ENCODE measurements at regions not wholly inside any gene's neighbourhood (a gene's known extent, or its start where the extent isn't known, plus 50 kb on each side); places are given as distances from the start of the nearest gene placed in this dataset.
"Not testable (repeated sequence)": the region's sequence is repeated elsewhere in the genome, so short reads cannot be mapped to it uniquely, and the experiment has no call there.

GRCh38 chr15:66635006-66635405, 67.0 kb upstream of the SMAD6 start:
- H3K4me3 ChIP-seq (ENCODE audit: low read depth, low read length), result no peak overlapping the region
- TF ChIP-seq CTCF (IDR thresholded peaks at IDR 0.05; ENCODE audit: low read depth, low read length), result no peak
- DNase-seq (ENCODE audit: low read depth, low spot score), result no peak
- in situ Hi-C loops (cut with HindIII; ENCODE audit: low sequenced_read_pairs), result no loop called here

- no peak for TF ChIP-seq CTCF (IDR thresholded peaks at IDR 0.05; ENCODE audit: low read depth, low read length)
- no peak for DNase-seq (ENCODE audit: low read depth, low spot score)
- in situ Hi-C loops (cut with HindIII; ENCODE audit: low sequenced_read_pairs), result no loop called here
- no peak overlapping the region for H3K4me3 ChIP-seq (ENCODE audit: low read depth, low read length)
These were observed 66.2 kb upstream of the SMAD6 start for GRCh38 chr15:66635817-66636216.

GRCh38 chr15:66637044-66637443, 65.0 kb upstream of the SMAD6 start:
- H3K4me3 ChIP-seq (ENCODE audit: low read depth, low read length); DNase-seq (ENCODE audit: low read depth, low spot score); in situ Hi-C loops (cut with HindIII; ENCODE audit: low sequenced_read_pairs): not testable (repeated sequence)

- TF ChIP-seq CTCF (IDR thresholded peaks at IDR 0.05; ENCODE audit: low read depth, low read length), result no peak
- DNase-seq (ENCODE audit: low read depth, low spot score), result no peak
- no peak overlapping the region for H3K4me3 ChIP-seq (ENCODE audit: low read depth, low read length)
- in situ Hi-C loops (cut with HindIII; ENCODE audit: low sequenced_read_pairs), result no loop called here
These were observed 63.7 kb upstream of the SMAD6 start for GRCh38 chr15:66638377-66638776.

GRCh38 chr15:66641485-66642315, 60.3 kb upstream of the SMAD6 start:
- no peak for TF ChIP-seq CTCF (IDR thresholded peaks at IDR 0.05; ENCODE audit: low read depth, low read length)
- no peak for DNase-seq (ENCODE audit: low read depth, low spot score)
- in situ Hi-C loops (cut with HindIII; ENCODE audit: low sequenced_read_pairs), result no loop called here
- no peak overlapping the region for H3K4me3 ChIP-seq (ENCODE audit: low read depth, low read length)

- in situ Hi-C loops (cut with HindIII; ENCODE audit: low sequenced_read_pairs), result no loop called here
- H3K4me3 ChIP-seq (ENCODE audit: low read depth, low read length), result no peak overlapping the region
- no peak for TF ChIP-seq CTCF (IDR thresholded peaks at IDR 0.05; ENCODE audit: low read depth, low read length)
- DNase-seq (ENCODE audit: low read depth, low spot score), result no peak
These were observed 59.5 kb upstream of the SMAD6 start for GRCh38 chr15:66642514-66642913.

GRCh38 chr15:66643033-66643432, 59.0 kb upstream of the SMAD6 start:
- in situ Hi-C loops (cut with HindIII; ENCODE audit: low sequenced_read_pairs), result no loop called here
- DNase-seq (ENCODE audit: low read depth, low spot score), result no peak
- TF ChIP-seq CTCF (IDR thresholded peaks at IDR 0.05; ENCODE audit: low read depth, low read length), result no peak
- H3K4me3 ChIP-seq (ENCODE audit: low read depth, low read length), result no peak overlapping the region
